ENCODE measurements at regions not wholly inside any gene's neighbourhood (a gene's known extent, or its start where the extent isn't known, plus 50 kb on each side); places are given as distances from the start of the nearest gene placed in this dataset.

DNA sequence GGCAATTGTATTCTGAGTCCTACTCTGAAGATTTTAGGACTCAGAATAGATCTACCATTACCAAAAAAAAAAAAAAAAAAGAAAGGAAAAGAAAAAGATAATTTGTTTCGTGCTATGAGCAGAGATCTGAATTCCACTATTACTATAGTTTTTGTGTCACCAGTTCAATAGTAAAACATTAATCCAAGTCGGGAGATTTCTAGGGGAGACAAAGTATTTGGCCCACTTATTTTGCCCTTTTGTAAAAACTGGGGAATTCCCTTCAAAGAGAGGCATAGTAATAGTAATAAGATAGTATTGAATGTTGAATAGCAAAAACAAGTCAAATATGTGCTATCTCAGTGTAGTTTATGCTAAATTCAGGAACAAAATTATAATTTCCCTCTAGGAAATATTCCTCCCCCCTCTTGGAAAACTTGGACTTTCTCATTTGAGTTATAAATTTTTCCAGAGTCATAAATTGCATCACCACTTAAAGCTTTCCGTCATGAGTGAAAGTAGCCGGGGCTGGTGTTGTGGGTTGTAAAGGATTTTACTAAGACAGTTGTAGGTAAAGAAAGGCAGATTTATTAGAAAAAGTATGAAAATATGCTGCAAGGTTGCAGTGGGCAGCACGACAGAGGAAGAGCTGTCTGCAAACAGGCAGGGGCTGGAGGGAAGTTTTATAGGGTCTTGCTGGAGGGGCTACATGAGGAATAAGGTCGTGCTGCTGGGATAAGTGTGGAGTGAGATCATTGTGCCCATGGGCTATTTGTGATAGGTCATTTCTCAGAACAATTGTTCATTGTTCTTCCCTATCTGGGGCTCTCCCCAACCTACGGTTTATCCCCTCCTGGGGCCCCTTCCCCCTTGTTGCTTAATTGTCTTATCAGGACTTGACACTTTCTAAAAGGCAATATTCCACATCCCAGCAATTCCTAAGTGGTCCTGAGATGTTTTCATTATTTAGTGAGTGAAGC is 1009.9 kb downstream of the PLA2G4A start:
- TF ChIP-seq EZH2 (IDR thresholded peaks at IDR 0.05; ENCODE audit: insufficient read depth, poor library complexity, severe bottlenecking) (no peak), EZH2phosphoT487 (IDR thresholded peaks at IDR 0.05; ENCODE audit: insufficient read depth, low read depth) (no peak)
